Right lobe of liver (tissue), 6 donors: ENCODE measurements at regions not wholly inside any gene's neighbourhood (a gene's known extent, or its start where the extent isn't known, plus 50 kb on each side); places are given as distances from the start of the nearest gene placed in this dataset.

Source experiments
- ATAC-seq, 4 donors: fragments of 200-7000 bp; cut with Tn5 transposase; one replicate each; pipeline ENCODE4 v1.9.1; 2020; ENCODE audit warnings: mild to moderate bottlenecking in 4 of 4, moderate library complexity in 4 of 4
- DNase-seq, 3 donors: peaks; one replicate each; pipeline ENCODE4 v3.0.0-alpha.2; 2020
- H3K27ac ChIP-seq, 3 donors: fragments of 200-600 bp; one replicate each; pipeline ENCODE4 v1.8.0; 2022
- H3K27me3 ChIP-seq, 2 donors: fragments of 200-600 bp; one replicate each; pipeline ENCODE4 v1.8.0; 2022
- H3K36me3 ChIP-seq, 4 donors: fragments of 200-600 bp; sonication (generic) in 1 of 4; one replicate each; pipeline versions ENCODE4 v1.5.1 to v1.8.0; 2017 to 2022; ENCODE audit warnings: control low read depth in 1 of 4
- H3K4me1 ChIP-seq, 4 donors: fragments of 200-600 bp; sonication (generic) in 1 of 4; one replicate each; pipeline versions ENCODE4 v1.5.1 to v1.8.0; 2017 to 2022; ENCODE audit warnings: control low read depth in 1 of 4
- H3K4me3 ChIP-seq, 3 donors: fragments of 200-600 bp; one replicate each; pipeline ENCODE4 v1.8.0; 2022
- H3K9me3 ChIP-seq, 4 donors: fragments of 200-600 bp; sonication (generic) in 1 of 4; one replicate each; pipeline versions ENCODE4 v1.5.1 to v1.8.0; 2017 to 2022; ENCODE audit warnings: control low read depth in 1 of 4
- CTCF ChIP-seq, 4 donors: fragments of 200-600 bp in 3 of 4; fragments of 450-650 bp in 1 of 4; IDR thresholded peaks; one replicate each; pipeline versions ENCODE4 v1.5.1 to v1.8.0; 2016 to 2022; ENCODE audit warnings: antibody characterized with exemption in 4 of 4, mild to moderate bottlenecking in 2 of 4
- POLR2A ChIP-seq: fragments of 450-650 bp; IDR thresholded peaks from one replicate; pipeline ENCODE4 v1.6.1; 2017; ENCODE audit warnings: antibody characterized with exemption, mild to moderate bottlenecking
- WGBS: methylation state at CpG from one replicate; pipeline ENCODE4 v1.1.6; 2018; ENCODE audit warnings: low coverage, low lambda C conversion rate; ENCODE audit not compliant: insufficient coverage; ENCODE audit errors: missing lambda C conversion rate; 5-methylcytosine and 5-hydroxymethylcytosine counted together
- intact Hi-C, 2 donors: fragments of 100-400 bp; cut with DNase I; formaldehyde crosslinking; loops; one replicate each; pipeline versions ENCODE4 v1.11.2 to v1.14.1; 2022
- donor health status: DM: no; HTN: yes; CAD: no.
- donor health status: DM: no; HTN: no; CAD: no.
- donor health status: DM: no; HTN: no; CAD: no.
- donor health status: DM: no; HTN: yes; CAD: no.
- donor health status: DM: no; HTN: yes; CAD: no.

DNA sequence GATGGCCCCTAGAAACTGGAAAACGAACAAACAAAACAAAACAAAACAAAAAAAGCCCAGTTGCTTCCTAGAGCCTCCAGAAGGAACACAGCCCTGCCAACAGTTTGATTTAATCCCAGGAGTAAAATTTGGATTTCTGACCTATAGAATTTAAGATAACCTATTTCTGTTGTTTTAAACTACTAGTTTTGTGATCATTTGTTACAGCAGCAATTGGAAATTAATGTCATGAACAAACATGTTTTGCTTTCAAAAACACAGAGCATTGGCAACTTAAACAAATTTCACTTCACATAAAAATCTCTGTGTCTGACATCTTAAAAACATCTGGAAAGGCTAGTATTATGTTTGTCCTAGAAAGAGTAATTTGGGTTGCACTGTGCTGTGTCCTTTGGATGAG is 437.3 kb downstream of the METTL15 start:
- Histone ChIP-seq H3K27ac (no peak overlapping the region), H3K27me3 (no peaks in the 10 kb centered on the region), H3K36me3 (no peaks in the 10 kb centered on the region), H3K4me3 (no peak overlapping the region), H3K9me3 (no peaks in the 10 kb centered on the region), H3K4me1 (no peaks in the 10 kb centered on the region)
- intact Hi-C loops = no loop called here
- TF ChIP-seq POLR2A = no peak
- TF ChIP-seq CTCF (IDR thresholded peaks at IDR 0.05) = no peak
- ATAC-seq = no peak
- DNase-seq = no peak
- 50% methylated on average over 1 of the region's 1 CpG for WGBS

DNA sequence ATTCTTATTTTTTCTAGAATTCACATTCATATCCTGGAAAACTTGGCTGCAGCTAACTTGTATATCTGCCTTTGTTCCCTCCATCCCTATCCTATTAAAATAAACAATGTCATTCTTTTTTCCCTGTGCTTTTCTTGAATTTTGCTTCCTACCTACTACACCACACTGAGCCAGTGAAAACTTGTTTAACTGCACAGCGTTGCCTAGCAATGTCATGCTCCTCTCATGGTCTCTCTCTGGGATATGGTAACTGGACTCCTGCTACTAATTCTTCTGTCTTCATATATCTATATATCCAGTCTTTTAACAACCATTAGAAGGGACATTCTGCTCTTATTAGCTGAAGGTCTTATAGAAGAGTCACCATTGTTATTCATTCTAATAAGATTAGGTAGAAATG is 434.4 kb downstream of the METTL15 start:
- H3K4me3 ChIP-seq = no peak overlapping the region
- H3K27ac ChIP-seq = no peak overlapping the region
- no peaks in the 10 kb centered on the region for H3K9me3 ChIP-seq
- H3K36me3 ChIP-seq = no peaks in the 10 kb centered on the region
- TF ChIP-seq CTCF (IDR thresholded peaks at IDR 0.05) (no peak), POLR2A (no peak)
- no peaks in the 10 kb centered on the region for H3K4me1 ChIP-seq
- intact Hi-C loops = no loop called here
- 90% methylated on average over 1 of the region's 1 CpG for WGBS
- H3K27me3 ChIP-seq = no peaks in the 10 kb centered on the region
- ATAC-seq = no peak
- no peak for DNase-seq

DNA sequence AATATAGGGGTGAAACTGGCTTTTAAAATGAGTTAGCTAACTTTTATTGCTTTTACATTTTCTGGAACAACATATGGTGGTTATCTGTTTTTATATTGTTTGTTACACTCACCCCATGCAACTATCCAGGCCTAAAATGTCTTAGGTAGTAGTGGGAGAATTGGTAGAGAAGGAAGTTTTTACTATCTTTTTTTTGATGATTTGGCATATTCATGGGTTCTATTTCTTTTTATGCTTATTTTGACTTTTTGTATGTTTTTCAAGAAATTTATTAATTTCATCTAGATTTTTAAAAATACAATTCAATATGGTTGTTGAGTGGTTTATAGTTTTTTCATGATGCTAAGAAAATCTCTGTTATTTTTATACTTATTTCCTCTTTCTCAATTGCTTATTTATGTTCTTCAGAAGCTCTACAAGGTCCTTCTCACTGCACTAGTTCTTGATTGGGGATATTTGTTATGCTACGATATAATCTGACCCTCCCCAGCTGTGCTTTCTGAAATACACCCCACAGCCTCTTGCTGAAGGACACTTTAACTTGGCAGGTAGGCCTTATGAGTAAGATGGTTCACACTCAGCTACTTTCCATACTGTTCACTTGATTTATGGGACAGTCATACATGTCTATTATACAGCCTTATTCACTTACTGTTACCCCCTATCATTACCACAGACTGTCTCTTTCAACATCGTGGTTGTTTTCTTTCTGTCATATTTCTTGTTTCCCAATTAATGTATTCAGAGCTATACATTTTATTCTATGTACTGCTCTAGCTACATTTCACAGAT is 431.2 kb downstream of the METTL15 start:
- intact Hi-C loops = no loop called here
- Histone ChIP-seq H3K9me3 (no peaks in the 10 kb centered on the region), H3K4me1 (no peaks in the 10 kb centered on the region), H3K4me3 (no peak overlapping the region), H3K36me3 (no peaks in the 10 kb centered on the region), H3K27me3 (no peaks in the 10 kb centered on the region), H3K27ac (no peak overlapping the region)
- WGBS = 66% methylated on average over 2 of the region's 2 CpGs
- DNase-seq (no peak), ATAC-seq (no peak)
- TF ChIP-seq CTCF (IDR thresholded peaks at IDR 0.05) (no peak), POLR2A (no peak)

DNA sequence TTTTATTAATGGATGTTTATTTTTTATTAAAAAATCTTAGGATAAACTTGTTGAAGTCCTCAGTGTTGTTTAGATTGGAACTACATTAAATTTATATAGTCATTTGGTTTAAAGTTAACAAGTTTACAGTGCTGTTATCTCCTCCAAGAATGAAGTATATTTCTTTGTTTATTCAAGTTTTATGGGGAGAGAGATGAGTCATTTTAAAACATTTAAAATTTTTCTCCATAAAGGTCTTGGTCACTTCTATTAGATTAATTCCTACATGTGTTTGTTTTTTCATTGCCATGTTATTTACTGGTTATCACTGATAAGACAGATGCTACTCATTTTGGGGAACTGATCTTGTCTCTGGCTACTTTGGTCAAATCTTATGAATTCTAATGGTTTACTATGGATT is 429.6 kb downstream of the METTL15 start:
- TF ChIP-seq CTCF (IDR thresholded peaks at IDR 0.05) = no peak
- TF ChIP-seq POLR2A = no peak
- no peak overlapping the region for H3K4me3 ChIP-seq
- no peak overlapping the region for H3K27ac ChIP-seq
- no peaks in the 10 kb centered on the region for H3K9me3 ChIP-seq
- H3K4me1 ChIP-seq = no peaks in the 10 kb centered on the region
- no peaks in the 10 kb centered on the region for H3K27me3 ChIP-seq
- ATAC-seq (no peak), DNase-seq (no peak)
- no peaks in the 10 kb centered on the region for H3K36me3 ChIP-seq
- intact Hi-C loops = no loop called here
